Adrenal gland (tissue), 9 donors: ENCODE measurements at regions not wholly inside any gene's neighbourhood (a gene's known extent, or its start where the extent isn't known, plus 50 kb on each side); places are given as distances from the start of the nearest gene placed in this dataset.

ENCODE experiments used
- DNase-seq, 7 donors: peaks; one replicate each; pipeline ENCODE4 v3.0.0-alpha.2; 2019 to 2020
- H3K27ac ChIP-seq, 5 donors: fragments of 200-600 bp; sonication (generic) in 4 of 5; 1 replicate in 3 of 5; 2 replicates in 2 of 5; pipeline versions ENCODE4 v1.5.1 to v1.8.0; 2016 to 2020; ENCODE audit warnings: mild to moderate bottlenecking in 1 of 5
- H3K27me3 ChIP-seq: fragments of 200-600 bp; 2 replicates; pipeline ENCODE4 v1.8.0; 2021
- H3K36me3 ChIP-seq, 2 donors: fragments of 200-600 bp; replicated peaks in 1 of 2; 1 replicate in 1 of 2; 2 replicates in 1 of 2; pipeline versions ENCODE4 v1.5.1 to v1.8.0; 2018 to 2022
- H3K4me1 ChIP-seq, 2 donors: fragments of 200-600 bp; replicated peaks in 1 of 2; 1 replicate in 1 of 2; 2 replicates in 1 of 2; pipeline versions ENCODE4 v1.5.1 to v1.8.0; 2018 to 2021
- H3K4me3 ChIP-seq, 4 donors: fragments of 200-600 bp; sonication (generic) in 3 of 4; one replicate each; pipeline ENCODE4 v1.5.1; 2016 to 2018
- H3K9me3 ChIP-seq, 3 donors: fragments of 200-600 bp; sonication (generic) in 1 of 3; replicated peaks in 1 of 3; 1 replicate in 2 of 3; 2 replicates in 1 of 3; pipeline versions ENCODE4 v1.5.1 to v1.8.0; 2016 to 2021
- POLR2A ChIP-seq, 2 donors: fragments of 450-650 bp; IDR thresholded peaks; one replicate each; pipeline ENCODE4 v1.6.1; 2017; ENCODE audit warnings: antibody characterized with exemption in 2 of 2, mild to moderate bottlenecking in 2 of 2, moderate library complexity in 1 of 2
- WGBS, 4 donors: extraction: QIAGEN DNeasy Blood & Tissue Kit in 2 of 4; methylation state at CpG; one replicate each; pipeline versions ENCODE4 v1.1.5 to v1.1.7; 2013 to 2017; 5-methylcytosine and 5-hydroxymethylcytosine counted together
- intact Hi-C, 2 donors: fragments of 100-400 bp; cut with DNase I; formaldehyde crosslinking; loops; one replicate each; pipeline versions ENCODE4 v1.14.1 to v1.15.0; 2022 to 2023
- TF ChIP-seq, protein P1 (sequence below), 6 experiments: fragments of 450-650 bp in 4 of 6; fragments of 200-600 bp in 2 of 6; sonication (generic) in 1 of 6; IDR thresholded peaks; 1 replicate in 5 of 6; 2 replicates in 1 of 6; pipeline versions ENCODE4 v1.5.1 to v1.8.0; 2016 to 2021; ENCODE audit warnings: antibody characterized with exemption in 6 of 6, mild to moderate bottlenecking in 2 of 6, moderate library complexity in 1 of 6
- donor health status: healthy with polysubstance abuse.
- donor health status: Bipolar disorder and iron deficiency.
- donor health status: DM: yes; HTN: yes; CAD: no.
- donor health status: DM: no; HTN: no; CAD: no.
- donor health status: DM: no; HTN: no; CAD: no.

- no peak for DNase-seq
- intact Hi-C loops: no loop called here
- Histone ChIP-seq H3K4me1 (no peaks in the 10 kb centered on the region), H3K27me3 (no peaks in the 10 kb centered on the region), H3K4me3 (no peak overlapping the region), H3K27ac (no peak overlapping the region), H3K36me3 (no peaks in the 10 kb centered on the region), H3K9me3 (no peaks in the 10 kb centered on the region)
- no peak for TF ChIP-seq POLR2A (IDR thresholded peaks at IDR 0.05)
- TF ChIP-seq, protein P1, sequence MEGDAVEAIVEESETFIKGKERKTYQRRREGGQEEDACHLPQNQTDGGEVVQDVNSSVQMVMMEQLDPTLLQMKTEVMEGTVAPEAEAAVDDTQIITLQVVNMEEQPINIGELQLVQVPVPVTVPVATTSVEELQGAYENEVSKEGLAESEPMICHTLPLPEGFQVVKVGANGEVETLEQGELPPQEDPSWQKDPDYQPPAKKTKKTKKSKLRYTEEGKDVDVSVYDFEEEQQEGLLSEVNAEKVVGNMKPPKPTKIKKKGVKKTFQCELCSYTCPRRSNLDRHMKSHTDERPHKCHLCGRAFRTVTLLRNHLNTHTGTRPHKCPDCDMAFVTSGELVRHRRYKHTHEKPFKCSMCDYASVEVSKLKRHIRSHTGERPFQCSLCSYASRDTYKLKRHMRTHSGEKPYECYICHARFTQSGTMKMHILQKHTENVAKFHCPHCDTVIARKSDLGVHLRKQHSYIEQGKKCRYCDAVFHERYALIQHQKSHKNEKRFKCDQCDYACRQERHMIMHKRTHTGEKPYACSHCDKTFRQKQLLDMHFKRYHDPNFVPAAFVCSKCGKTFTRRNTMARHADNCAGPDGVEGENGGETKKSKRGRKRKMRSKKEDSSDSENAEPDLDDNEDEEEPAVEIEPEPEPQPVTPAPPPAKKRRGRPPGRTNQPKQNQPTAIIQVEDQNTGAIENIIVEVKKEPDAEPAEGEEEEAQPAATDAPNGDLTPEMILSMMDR (IDR thresholded peaks at IDR 0.05): no peak
- WGBS, 4 donors: 59 to 70% (median 67%) methylated on average over 8 of the region's 8 CpGs
These were observed 276.0 kb downstream of the RWDD3 start for GRCh38 chr1:95509989-95510388.

DNA sequence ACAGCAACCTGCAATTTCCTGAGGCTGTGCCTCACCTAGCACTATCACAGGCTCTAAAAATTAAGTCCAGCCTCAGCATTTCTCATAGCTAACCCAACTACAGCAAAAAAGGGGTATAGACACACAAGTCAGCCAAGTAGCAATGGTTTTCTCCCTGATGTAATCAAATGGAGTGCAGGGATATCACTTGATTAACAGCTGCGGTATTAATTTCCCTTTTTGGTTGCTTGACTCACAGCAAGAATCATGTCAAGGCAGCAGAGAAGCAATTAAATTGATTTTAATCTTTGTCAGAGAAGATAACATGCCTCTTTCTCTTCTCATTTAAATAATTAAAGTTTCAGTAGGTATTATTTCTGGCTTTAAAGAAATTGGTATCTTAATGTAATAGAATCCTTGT is 278.9 kb downstream of the RWDD3 start:
- Histone ChIP-seq H3K27ac (no peak overlapping the region), H3K4me1 (no peaks in the 10 kb centered on the region), H3K36me3 (no peaks in the 10 kb centered on the region), H3K9me3 (no peaks in the 10 kb centered on the region), H3K4me3 (no peak overlapping the region), H3K27me3 (no peaks in the 10 kb centered on the region)
- TF ChIP-seq, protein P1 (IDR thresholded peaks at IDR 0.05): no peak
- TF ChIP-seq POLR2A (IDR thresholded peaks at IDR 0.05): no peak
- intact Hi-C loops: no loop called here
- WGBS, 4 donors: 58 to 73% (median 62%) methylated on average over 1 of the region's 1 CpG
- no peak for DNase-seq

DNA sequence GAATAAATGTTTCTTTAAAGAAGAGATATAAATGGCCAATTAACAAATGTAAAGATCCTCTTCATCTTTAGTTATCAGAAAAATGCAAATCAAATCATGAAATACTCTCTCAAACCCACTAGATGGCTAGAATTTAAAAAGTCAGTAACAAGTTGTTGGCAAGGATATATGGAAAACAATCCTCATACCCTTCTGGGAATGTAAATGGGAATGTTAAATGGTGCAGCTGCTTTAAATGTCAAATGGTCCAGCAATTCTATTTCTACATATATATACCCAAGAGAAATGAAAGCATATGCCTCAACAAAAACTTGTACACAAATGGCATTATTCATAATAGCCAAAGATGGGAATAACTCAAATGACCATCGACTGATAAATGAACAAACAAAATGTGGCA is 283.5 kb downstream of the RWDD3 start:
- no peaks in the 10 kb centered on the region for H3K4me1 ChIP-seq
- intact Hi-C loops: no loop called here
- no peak overlapping the region for H3K27ac ChIP-seq
- no peak for DNase-seq
- WGBS, 4 donors: 57 to 72% (median 60%) methylated on average over 1 of the region's 1 CpG
- TF ChIP-seq, protein P1 (IDR thresholded peaks at IDR 0.05): no peak
- no peak for TF ChIP-seq POLR2A (IDR thresholded peaks at IDR 0.05)
- H3K9me3 ChIP-seq: no peaks in the 10 kb centered on the region
- H3K27me3 ChIP-seq: no peaks in the 10 kb centered on the region
- H3K4me3 ChIP-seq: no peak overlapping the region
- H3K36me3 ChIP-seq: no peaks in the 10 kb centered on the region

DNA sequence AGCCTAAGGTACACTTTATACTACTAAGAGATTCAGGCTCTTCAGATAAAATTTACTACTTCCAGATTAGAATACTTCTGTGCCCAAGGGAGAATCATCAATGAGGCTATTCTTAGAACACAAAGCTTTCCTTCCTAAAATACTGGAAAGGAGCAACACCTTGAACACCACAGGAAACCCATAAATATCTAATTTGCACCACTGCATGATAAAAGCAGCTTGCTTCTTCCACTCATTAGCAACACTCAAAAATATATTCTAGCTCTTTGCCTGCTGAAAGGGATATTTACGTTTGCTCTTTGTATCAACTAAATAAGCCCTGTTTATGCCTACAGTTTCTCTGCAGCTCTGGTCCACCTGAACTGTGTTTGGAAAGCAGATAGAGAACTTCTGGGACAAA is 284.3 kb downstream of the RWDD3 start:
- no peaks in the 10 kb centered on the region for H3K36me3 ChIP-seq
- no peaks in the 10 kb centered on the region for H3K9me3 ChIP-seq
- H3K4me1 ChIP-seq: no peaks in the 10 kb centered on the region
- intact Hi-C loops: no loop called here
- TF ChIP-seq, protein P1 (IDR thresholded peaks at IDR 0.05): no peak
- TF ChIP-seq POLR2A (IDR thresholded peaks at IDR 0.05): no peak
- no peak overlapping the region for H3K27ac ChIP-seq
- DNase-seq: no peak
- 0 to 17% (median 0%) methylated on average over 1 of the region's 1 CpG for WGBS, 4 donors
- H3K4me3 ChIP-seq: no peak overlapping the region
- H3K27me3 ChIP-seq: no peaks in the 10 kb centered on the region
